HEK293 (cell line): ENCODE measurements at regions not wholly inside any gene's neighbourhood (a gene's known extent, or its start where the extent isn't known, plus 50 kb on each side); places are given as distances from the start of the nearest gene placed in this dataset.
A peak's percentile ranks its signal among the peaks of the same experiment; 100 is the strongest.

ENCODE experiments used
- CTCF ChIA-PET: fragments of 350-600 bp; formaldehyde crosslinking; extraction: SDS; loops from one replicate; lab custom pipeline; 2021; ENCODE audit warnings: antibody characterized with exemption; lab: Yijun Ruan, JAX
- POLR2A ChIA-PET: fragments of 300-600 bp; formaldehyde crosslinking; extraction: SDS; loops from one replicate; lab custom pipeline; 2020; ENCODE audit warnings: antibody characterized with exemption, inconsistent platforms; lab: Yijun Ruan, JAX
- H3K27ac ChIP-seq: fragments of 200-500 bp; sonication (Bioruptor generic); 2 replicates; pipeline ENCODE4 v1.5.1; 2014; ENCODE audit warnings: low read depth, low read length, control low read depth, inconsistent platforms; ENCODE audit errors: extremely low read depth
- H3K36me3 ChIP-seq, 2 experiments: fragments of 200-500 bp in 1 of 2; sonication (Bioruptor generic) in 1 of 2; 1 replicate in 1 of 2; 2 replicates in 1 of 2; pipeline ENCODE4 v1.5.1; 2014 to 2017; ENCODE audit warnings: inconsistent platforms in 2 of 2, low read length in 2 of 2; ENCODE audit not compliant: control insufficient read depth in 2 of 2, insufficient read depth in 1 of 2
- H3K4me1 ChIP-seq: fragments of 200-500 bp; sonication (Bioruptor generic); 2 replicates; pipeline ENCODE4 v1.5.1; 2014; ENCODE audit warnings: mild to moderate bottlenecking, low read length, inconsistent platforms; ENCODE audit not compliant: control insufficient read depth, insufficient read depth
- H3K4me3 ChIP-seq: 2 replicates; pipeline ENCODE4 v1.5.1; 2011; ENCODE audit warnings: low read depth, mild to moderate bottlenecking, control low read depth, low read length, moderate library complexity
- H3K9me3 ChIP-seq: fragments of 200-500 bp; sonication (Bioruptor generic); 2 replicates; pipeline ENCODE4 v1.5.1; 2014; ENCODE audit warnings: low read depth, low read length, inconsistent platforms; ENCODE audit not compliant: control insufficient read depth, insufficient read depth
- EGR2 ChIP-seq: fragments of 450-650 bp; formaldehyde crosslinking; IDR thresholded peaks from 2 replicates; pipeline ENCODE4 v1.5.1; 2016; ENCODE audit warnings: low read depth, missing biosample characterization, missing genetic modification characterization
- FEZF1 ChIP-seq: fragments of 450-650 bp; formaldehyde crosslinking; IDR thresholded peaks from 2 replicates; pipeline ENCODE4 v1.5.1; 2016; ENCODE audit warnings: missing biosample characterization, missing genetic modification characterization
- GFI1B ChIP-seq: fragments of 450-650 bp; formaldehyde crosslinking; IDR thresholded peaks from 2 replicates; pipeline ENCODE4 v1.5.1; 2016; ENCODE audit warnings: missing biosample characterization, missing genetic modification characterization
- KLF9 ChIP-seq: fragments of 450-650 bp; formaldehyde crosslinking; IDR thresholded peaks from 2 replicates; pipeline ENCODE4 v1.5.1; 2016; ENCODE audit warnings: missing biosample characterization, missing genetic modification characterization, low read depth
- OSR2 ChIP-seq: fragments of 450-650 bp; formaldehyde crosslinking; IDR thresholded peaks from 2 replicates; pipeline ENCODE4 v1.5.1; 2016; ENCODE audit warnings: missing biosample characterization, missing genetic modification characterization
- PRDM6 ChIP-seq: fragments of 450-650 bp; formaldehyde crosslinking; IDR thresholded peaks from 2 replicates; pipeline ENCODE4 v1.5.1; 2017; ENCODE audit warnings: missing biosample characterization, missing genetic modification characterization
- RBAK ChIP-seq: fragments of 450-650 bp; formaldehyde crosslinking; IDR thresholded peaks from 2 replicates; pipeline ENCODE4 v1.5.1; 2016; ENCODE audit warnings: missing biosample characterization, missing genetic modification characterization
- REPIN1 ChIP-seq: fragments of 450-650 bp; formaldehyde crosslinking; IDR thresholded peaks from 2 replicates; pipeline ENCODE4 v1.5.1; 2017; ENCODE audit warnings: missing biosample characterization, missing genetic modification characterization, low read depth
- SCRT1 ChIP-seq: fragments of 450-650 bp; formaldehyde crosslinking; IDR thresholded peaks from 2 replicates; pipeline ENCODE4 v1.5.1; 2016; ENCODE audit warnings: missing biosample characterization, missing genetic modification characterization, borderline replicate concordance
- SCRT2 ChIP-seq: fragments of 450-650 bp; formaldehyde crosslinking; IDR thresholded peaks from 2 replicates; pipeline ENCODE4 v1.5.1; 2016; ENCODE audit warnings: missing biosample characterization, missing genetic modification characterization
- SETDB1 ChIP-seq: IDR thresholded peaks from one replicate; pipeline ENCODE4 v1.6.1; 2017; ENCODE audit warnings: mild to moderate bottlenecking, low read length, moderate library complexity, mixed read lengths; ENCODE audit not compliant: insufficient read length
- ZEB2 ChIP-seq: fragments of 450-650 bp; formaldehyde crosslinking; IDR thresholded peaks from 2 replicates; pipeline ENCODE4 v1.5.1; 2016; ENCODE audit warnings: missing biosample characterization, missing genetic modification characterization
- ZNF121 ChIP-seq: fragments of 450-650 bp; formaldehyde crosslinking; IDR thresholded peaks from 2 replicates; pipeline ENCODE4 v1.5.1; 2016; ENCODE audit warnings: missing biosample characterization, missing genetic modification characterization
- ZNF146 ChIP-seq: fragments of 450-650 bp; formaldehyde crosslinking; IDR thresholded peaks from 2 replicates; pipeline ENCODE4 v1.5.1; 2016; ENCODE audit warnings: missing biosample characterization, missing genetic modification characterization
- ZNF169 ChIP-seq: fragments of 450-650 bp; formaldehyde crosslinking; IDR thresholded peaks from 2 replicates; pipeline ENCODE4 v1.5.1; 2016; ENCODE audit warnings: missing biosample characterization, missing genetic modification characterization
- ZNF211 ChIP-seq: fragments of 450-650 bp; formaldehyde crosslinking; IDR thresholded peaks from 2 replicates; pipeline ENCODE4 v1.5.1; 2016; ENCODE audit warnings: low read depth, missing biosample characterization, missing genetic modification characterization
- ZNF324 ChIP-seq: fragments of 450-650 bp; formaldehyde crosslinking; IDR thresholded peaks from 2 replicates; pipeline ENCODE4 v1.5.1; 2016; ENCODE audit warnings: missing biosample characterization, missing genetic modification characterization
- ZNF394 ChIP-seq: fragments of 450-650 bp; formaldehyde crosslinking; IDR thresholded peaks from 2 replicates; pipeline ENCODE4 v1.5.1; 2016; ENCODE audit warnings: missing biosample characterization, missing genetic modification characterization, mild to moderate bottlenecking, moderate library complexity, borderline replicate concordance
- ZNF423 ChIP-seq: fragments of 450-650 bp; formaldehyde crosslinking; IDR thresholded peaks from 2 replicates; pipeline ENCODE4 v1.5.1; 2016; ENCODE audit warnings: missing biosample characterization, missing genetic modification characterization
- ZNF488 ChIP-seq: fragments of 450-650 bp; formaldehyde crosslinking; IDR thresholded peaks from 2 replicates; pipeline ENCODE4 v1.5.1; 2016; ENCODE audit warnings: missing biosample characterization, missing genetic modification characterization
- ZNF549 ChIP-seq: fragments of 450-650 bp; IDR thresholded peaks from 2 replicates; pipeline ENCODE4 v1.5.1; 2018; ENCODE audit warnings: missing biosample characterization, missing genetic modification characterization, mild to moderate bottlenecking, inconsistent platforms, moderate library complexity
- ZNF624 ChIP-seq: fragments of 450-650 bp; formaldehyde crosslinking; IDR thresholded peaks from 2 replicates; pipeline ENCODE4 v1.5.1; 2017; ENCODE audit warnings: missing biosample characterization, missing genetic modification characterization
- ZNF658 ChIP-seq: fragments of 450-650 bp; formaldehyde crosslinking; IDR thresholded peaks from 2 replicates; pipeline ENCODE4; 2016; ENCODE audit warnings: missing biosample characterization, missing genetic modification characterization
- ZNF660 ChIP-seq: fragments of 450-650 bp; IDR thresholded peaks from 2 replicates; pipeline ENCODE4 v1.5.1; 2018; ENCODE audit warnings: missing biosample characterization, mild to moderate bottlenecking, missing genetic modification characterization
- ZNF670 ChIP-seq: fragments of 450-650 bp; formaldehyde crosslinking; IDR thresholded peaks from 2 replicates; pipeline ENCODE4 v1.5.1; 2016; ENCODE audit warnings: missing biosample characterization, missing genetic modification characterization, low read depth
- ZNF677 ChIP-seq: fragments of 450-650 bp; IDR thresholded peaks from 2 replicates; pipeline ENCODE4 v1.5.0; 2018; ENCODE audit warnings: missing biosample characterization, mild to moderate bottlenecking, missing genetic modification characterization, moderate library complexity
- ZNF692 ChIP-seq: fragments of 450-650 bp; formaldehyde crosslinking; IDR thresholded peaks from 2 replicates; pipeline ENCODE4 v1.5.1; 2016; ENCODE audit warnings: missing biosample characterization, missing genetic modification characterization
- ZNF704 ChIP-seq: fragments of 450-650 bp; formaldehyde crosslinking; IDR thresholded peaks from 2 replicates; pipeline ENCODE4 v1.5.1; 2016; ENCODE audit warnings: missing biosample characterization, missing genetic modification characterization
- ZNF792 ChIP-seq: fragments of 450-650 bp; formaldehyde crosslinking; IDR thresholded peaks from 2 replicates; pipeline ENCODE4 v1.5.1; 2016; ENCODE audit warnings: missing biosample characterization, missing genetic modification characterization
- ZNF843 ChIP-seq: fragments of 450-650 bp; formaldehyde crosslinking; IDR thresholded peaks from 2 replicates; pipeline ENCODE4 v1.5.1; 2016; ENCODE audit warnings: missing biosample characterization, missing genetic modification characterization

- Histone ChIP-seq H3K27ac (no peak overlapping the region), H3K4me1 (no peaks in the 10 kb centered on the region), H3K36me3 (no peaks in the 10 kb centered on the region), H3K4me3 (no peak overlapping the region), H3K9me3 (no peaks in the 10 kb centered on the region)
- CTCF ChIA-PET = interaction anchor here (1.0 to 3.2 kb wide), 2 partner anchors 9 to 123 kb away, joined by 3 to 21 read pairs; no protein-coding TSS in a partner anchor
- POLR2A ChIA-PET = no interaction called here
- TF ChIP-seq ZNF324 (tag by site-specific recombination) (no peak), EGR2 (no peak), ZNF146 (tag by site-specific recombination) (no peak), KLF9 (no peak), ZNF692 (tag by site-specific recombination) (no peak), ZNF549 (tag by site-specific recombination) (no peak), REPIN1 (no peak)
Measured at GRCh38 chr7:25382869-25383268, 154.6 kb upstream of the NPVF start.

GRCh38 chr7:25383402-25383801, 155.1 kb upstream of the NPVF start:
- ChIA-PET CTCF (interaction anchor here (0.7 to 3.2 kb wide), 2 partner anchors 123 to 203 kb away, joined by 4 to 21 read pairs; a partner anchor contains a TSS), POLR2A (no interaction called here)
- H3K4me3 ChIP-seq = no peak overlapping the region
- TF ChIP-seq SCRT2 (peak; percentile 85), ZNF658 (no peak), OSR2 (no peak), SCRT1 (peak; percentile 63; the same call in 1 of the 2 replicates), ZNF488 (tag by site-specific recombination) (no peak)
- H3K9me3 ChIP-seq = no peaks in the 10 kb centered on the region
- no peaks in the 10 kb centered on the region for H3K4me1 ChIP-seq
- no peaks in the 10 kb centered on the region for H3K36me3 ChIP-seq
- H3K27ac ChIP-seq = no peak overlapping the region

GRCh38 chr7:25384788-25385505, 156.7 kb upstream of the NPVF start:
- Histone ChIP-seq H3K4me3 (no peak overlapping the region), H3K4me1 (no peaks in the 10 kb centered on the region), H3K9me3 (no peaks in the 10 kb centered on the region), H3K27ac (no peak overlapping the region), H3K36me3 (no peaks in the 10 kb centered on the region)
- POLR2A ChIA-PET = no interaction called here
- CTCF ChIA-PET = interaction anchor here (0.6 to 8.1 kb wide), 2 partner anchors 125 to 127 kb away, joined by 3 to 230 read pairs; no protein-coding TSS in a partner anchor
- TF ChIP-seq ZEB2 (tag by site-specific recombination) (no peak), RBAK (tag by site-specific recombination) (no peak), ZNF660 (tag by site-specific recombination) (no peak), ZNF624 (tag by site-specific recombination) (no peak), ZNF169 (tag by site-specific recombination) (no peak), ZNF792 (tag by site-specific recombination) (no peak), ZNF394 (tag by site-specific recombination) (no peak), PRDM6 (tag by site-specific recombination) (peak; percentile 60), ZNF843 (tag by site-specific recombination) (peak; percentile 63; the same call in 1 of the 2 replicates), SETDB1 (no peak), ZNF677 (tag by site-specific recombination) (no peak), ZNF423 (tag by site-specific recombination) (peak; percentile 84; the same call in 1 of the 2 replicates), ZNF211 (tag by site-specific recombination) (no peak), ZNF670 (tag by site-specific recombination) (no peak), FEZF1 (peak; percentile 87), GFI1B (tag by site-specific recombination) (peak; percentile 71), ZNF704 (tag by site-specific recombination) (no peak), ZNF121 (tag by site-specific recombination) (no peak)
